ENCODE measurements at regions not wholly inside any gene's neighbourhood (a gene's known extent, or its start where the extent isn't known, plus 50 kb on each side); places are given as distances from the start of the nearest gene placed in this dataset.

GRCh38 chr21:16473988-16474387, 744.2 kb downstream of the USP25 start:
- peak; percentile 61 for DNase-seq
- no peak overlapping the region for H3K27ac ChIP-seq
- TF ChIP-seq CTCF (IDR thresholded peaks at IDR 0.05; ENCODE audit: low read depth, low read length, missing control alignments): no peak
- no peaks in the 10 kb centered on the region for H3K27me3 ChIP-seq (replicated peaks)
- no peaks in the 10 kb centered on the region for H3K36me3 ChIP-seq (replicated peaks)
- in situ Hi-C loops (cut with HindIII; ENCODE audit: low pct_ligation_motif_present, low sequenced_read_pairs): no loop called here
- H3K4me3 ChIP-seq (ENCODE audit: low read depth, low read length): no peak overlapping the region

GRCh38 chr21:16476056-16476825, 746.5 kb downstream of the USP25 start:
- in situ Hi-C loops (cut with HindIII; ENCODE audit: low pct_ligation_motif_present, low sequenced_read_pairs): no loop called here
- DNase-seq: peak; percentile 48
- Histone ChIP-seq H3K27me3 (replicated peaks) (no peaks in the 10 kb centered on the region), H3K27ac (peak overlapping the region; percentile 7), H3K4me3 (ENCODE audit: low read depth, low read length) (no peak overlapping the region), H3K36me3 (replicated peaks) (no peaks in the 10 kb centered on the region)
- TF ChIP-seq CTCF (IDR thresholded peaks at IDR 0.05; ENCODE audit: low read depth, low read length, missing control alignments): no peak

GRCh38 chr21:16488042-16488441, 758.3 kb downstream of the USP25 start:
- H3K27ac ChIP-seq: no peak overlapping the region
- no peaks in the 10 kb centered on the region for H3K27me3 ChIP-seq (replicated peaks)
- no peak overlapping the region for H3K4me3 ChIP-seq (ENCODE audit: low read depth, low read length)
- H3K36me3 ChIP-seq (replicated peaks): no peaks in the 10 kb centered on the region
- no peak for DNase-seq
- in situ Hi-C loops (cut with HindIII; ENCODE audit: low pct_ligation_motif_present, low sequenced_read_pairs): no loop called here
- no peak for TF ChIP-seq CTCF (IDR thresholded peaks at IDR 0.05; ENCODE audit: low read depth, low read length, missing control alignments)

- no peak for DNase-seq
- H3K27ac ChIP-seq: no peak overlapping the region
- H3K4me3 ChIP-seq (ENCODE audit: low read depth, low read length): no peak overlapping the region
- no peak for TF ChIP-seq CTCF (IDR thresholded peaks at IDR 0.05; ENCODE audit: low read depth, low read length, missing control alignments)
- in situ Hi-C loops (cut with HindIII; ENCODE audit: low pct_ligation_motif_present, low sequenced_read_pairs): no loop called here
- no peaks in the 10 kb centered on the region for H3K36me3 ChIP-seq (replicated peaks)
- no peaks in the 10 kb centered on the region for H3K27me3 ChIP-seq (replicated peaks)
These were observed 762.6 kb downstream of the USP25 start for GRCh38 chr21:16492356-16492755.

GRCh38 chr21:16492892-16493291, 763.1 kb downstream of the USP25 start:
- no peak overlapping the region for H3K27ac ChIP-seq
- in situ Hi-C loops (cut with HindIII; ENCODE audit: low pct_ligation_motif_present, low sequenced_read_pairs): no loop called here
- no peak for DNase-seq
- no peak overlapping the region for H3K4me3 ChIP-seq (ENCODE audit: low read depth, low read length)
- no peaks in the 10 kb centered on the region for H3K36me3 ChIP-seq (replicated peaks)
- no peaks in the 10 kb centered on the region for H3K27me3 ChIP-seq (replicated peaks)
- no peak for TF ChIP-seq CTCF (IDR thresholded peaks at IDR 0.05; ENCODE audit: low read depth, low read length, missing control alignments)

GRCh38 chr21:16496609-16497008, 766.8 kb downstream of the USP25 start:
- in situ Hi-C loops (cut with HindIII; ENCODE audit: low pct_ligation_motif_present, low sequenced_read_pairs): no loop called here

More at GRCh38 chr21:16496609-16497008, 766.8 kb downstream of the USP25 start:
- Histone ChIP-seq H3K36me3 (replicated peaks) (no peaks in the 10 kb centered on the region), H3K4me3 (ENCODE audit: low read depth, low read length) (no peak overlapping the region), H3K27ac (no peak overlapping the region), H3K27me3 (replicated peaks) (no peaks in the 10 kb centered on the region)
- no peak for TF ChIP-seq CTCF (IDR thresholded peaks at IDR 0.05; ENCODE audit: low read depth, low read length, missing control alignments)
- no peak for DNase-seq
